ENCODE measurements at regions not wholly inside any gene's neighbourhood (a gene's known extent, or its start where the extent isn't known, plus 50 kb on each side); places are given as distances from the start of the nearest gene placed in this dataset.

- TF ChIP-seq CTCF (conservative IDR thresholded peaks at IDR 0.05; ENCODE audit: low read length) (no peak), EZH2phosphoT487 (IDR thresholded peaks at IDR 0.05; ENCODE audit: borderline replicate concordance, low read depth, low read length) (no peak)
These were observed 998.0 kb upstream of the B3GALT2 start for GRCh38 chr1:194184425-194184824.
